Pancreas (tissue), 10 donors: ENCODE measurements at regions not wholly inside any gene's neighbourhood (a gene's known extent, or its start where the extent isn't known, plus 50 kb on each side); places are given as distances from the start of the nearest gene placed in this dataset.

Experiments
- ATAC-seq, 4 donors: fragments of 200-7000 bp; cut with Tn5 transposase; one replicate each; pipeline versions ENCODE4 v1.8.0 to v1.9.1; 2020; ENCODE audit warnings: mild to moderate bottlenecking in 4 of 4, moderate library complexity in 4 of 4
- DNase-seq, 6 donors: peaks; one replicate each; pipeline ENCODE4 v3.0.0-alpha.2; 2020
- FAIRE-seq: peaks from 2 replicates; lab custom pipeline; 2012; peaks lifted over from hg19 to GRCh38; lab: Jason Lieb, UNC
- H3K27ac ChIP-seq, 4 donors: fragments of 200-600 bp; sonication (generic); 1 replicate in 3 of 4; 2 replicates in 1 of 4; pipeline versions ENCODE4 v1.5.0 to v1.8.0; 2020
- H3K27me3 ChIP-seq, 4 donors: fragments of 200-600 bp; one replicate each; pipeline ENCODE4 v1.8.0; 2021
- H3K36me3 ChIP-seq, 3 donors: fragments of 200-600 bp; sonication (generic) in 1 of 3; one replicate each; pipeline versions ENCODE4 v1.5.0 to v1.8.0; 2020 to 2021
- H3K4me1 ChIP-seq, 3 donors: fragments of 200-600 bp; one replicate each; pipeline ENCODE4 v1.8.0; 2021
- H3K4me3 ChIP-seq, 4 donors: fragments of 200-600 bp; sonication (generic) in 2 of 4; one replicate each; pipeline versions ENCODE4 v1.5.0 to v1.8.0; 2020 to 2021
- H3K9me3 ChIP-seq, 4 donors: fragments of 200-600 bp; one replicate each; pipeline ENCODE4 v1.8.0; 2021
- WGBS, 2 donors: extraction: QIAGEN DNeasy Blood & Tissue Kit; methylation state at CpG; one replicate each; pipeline ENCODE4 v1.1.7; 2013; 5-methylcytosine and 5-hydroxymethylcytosine counted together
- intact Hi-C, 3 donors: fragments of 100-400 bp; cut with DNase I; formaldehyde crosslinking; loops; one replicate each; pipeline versions ENCODE4 v1.11.1 to v1.14.2; 2022
- TF ChIP-seq, protein P1 (sequence below), 4 donors: fragments of 200-600 bp; sonication (generic) in 3 of 4; IDR thresholded peaks; one replicate each; pipeline versions ENCODE4 v1.5.0 to v1.8.0; 2021; ENCODE audit warnings: antibody characterized with exemption in 4 of 4
- donor health status: healthy with polysubstance abuse.
- donor health status: DM: no; HTN: no; CAD: no; lungs with moderate emphysema.
- donor health status: DM: no; HTN: no; CAD: no.
- donor health status: control.
- donor health status: control.
- donor health status: Bipolar disorder and iron deficiency.
- donor health status: DM: yes; HTN: yes; CAD: no.
- donor health status: DM: no; HTN: no; CAD: no.
- donor health status: DM: no; HTN: no; CAD: no.
- donor health status: DM: yes; HTN: yes; CAD: no.

DNA sequence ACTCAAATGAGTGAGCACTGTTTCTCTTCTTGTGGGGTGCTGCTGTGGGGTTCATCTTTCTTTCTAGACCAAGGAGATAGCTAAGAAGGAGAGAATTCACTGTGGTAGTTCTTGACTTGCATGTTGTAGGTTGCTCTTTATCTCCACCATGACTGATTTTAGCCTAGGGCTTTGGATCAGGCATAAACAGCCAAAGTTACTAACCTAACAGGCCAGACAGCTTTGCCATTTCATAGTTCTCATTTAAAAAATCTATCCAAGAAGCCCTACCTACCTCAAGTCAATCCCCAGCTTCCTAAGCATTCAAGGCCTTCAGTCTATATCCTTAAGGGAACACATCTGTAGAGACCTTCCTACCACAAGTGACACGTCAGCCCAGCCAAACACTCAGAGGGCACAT lies 107.9 kb upstream of the CARMIL1 start:
- H3K4me3 ChIP-seq, result no peak overlapping the region
- intact Hi-C loops, result no loop called here
- DNase-seq, result no peak
- no peaks in the 10 kb centered on the region for H3K36me3 ChIP-seq
- 83 to 98% methylated on average over 1 of the region's 1 CpG for WGBS, 2 donors
- TF ChIP-seq, protein P1, sequence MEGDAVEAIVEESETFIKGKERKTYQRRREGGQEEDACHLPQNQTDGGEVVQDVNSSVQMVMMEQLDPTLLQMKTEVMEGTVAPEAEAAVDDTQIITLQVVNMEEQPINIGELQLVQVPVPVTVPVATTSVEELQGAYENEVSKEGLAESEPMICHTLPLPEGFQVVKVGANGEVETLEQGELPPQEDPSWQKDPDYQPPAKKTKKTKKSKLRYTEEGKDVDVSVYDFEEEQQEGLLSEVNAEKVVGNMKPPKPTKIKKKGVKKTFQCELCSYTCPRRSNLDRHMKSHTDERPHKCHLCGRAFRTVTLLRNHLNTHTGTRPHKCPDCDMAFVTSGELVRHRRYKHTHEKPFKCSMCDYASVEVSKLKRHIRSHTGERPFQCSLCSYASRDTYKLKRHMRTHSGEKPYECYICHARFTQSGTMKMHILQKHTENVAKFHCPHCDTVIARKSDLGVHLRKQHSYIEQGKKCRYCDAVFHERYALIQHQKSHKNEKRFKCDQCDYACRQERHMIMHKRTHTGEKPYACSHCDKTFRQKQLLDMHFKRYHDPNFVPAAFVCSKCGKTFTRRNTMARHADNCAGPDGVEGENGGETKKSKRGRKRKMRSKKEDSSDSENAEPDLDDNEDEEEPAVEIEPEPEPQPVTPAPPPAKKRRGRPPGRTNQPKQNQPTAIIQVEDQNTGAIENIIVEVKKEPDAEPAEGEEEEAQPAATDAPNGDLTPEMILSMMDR (IDR thresholded peaks at IDR 0.05), result no peak
- no peaks in the 10 kb centered on the region for H3K27me3 ChIP-seq
- H3K9me3 ChIP-seq, result no peaks in the 10 kb centered on the region
- no peak for FAIRE-seq
- peaks cover 0 to 36% (median 10%) of the 10 kb centered on the region in 3 donors for H3K4me1 ChIP-seq
- ATAC-seq, result no peak
- peak overlapping the region in 1 of 4 donors; percentile 13 for H3K27ac ChIP-seq

DNA sequence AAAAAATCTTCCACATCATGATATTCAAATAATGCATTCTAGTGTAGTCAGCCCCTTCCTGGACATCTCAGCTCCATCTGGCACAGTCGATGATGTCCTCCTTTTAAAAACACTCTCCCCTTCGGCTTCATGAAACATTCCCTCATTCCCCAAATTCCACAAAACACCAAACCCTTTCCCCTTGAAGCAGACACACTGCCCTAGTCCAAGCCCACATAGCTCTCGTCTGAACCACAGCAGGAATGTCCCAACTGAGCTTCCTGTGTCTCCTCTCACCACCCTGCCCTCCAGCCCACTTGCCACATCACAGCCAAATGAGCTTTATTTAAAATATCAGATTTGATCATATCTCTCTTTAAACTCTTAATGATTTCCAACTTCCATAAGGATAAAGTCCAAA lies 106.4 kb upstream of the CARMIL1 start:
- H3K27me3 ChIP-seq, result no peaks in the 10 kb centered on the region
- peaks cover 0 to 26% (median 4%) of the 10 kb centered on the region in 3 donors for H3K4me1 ChIP-seq
- DNase-seq (no peak), FAIRE-seq (no peak), ATAC-seq (peak in 1 of 4 donors; percentile 8)
- H3K36me3 ChIP-seq, result no peaks in the 10 kb centered on the region
- H3K27ac ChIP-seq, result no peak overlapping the region
- WGBS, 2 donors, result 82 to 91% methylated on average over 3 of the region's 3 CpGs
- H3K9me3 ChIP-seq, result no peaks in the 10 kb centered on the region
- intact Hi-C loops, result no loop called here
- TF ChIP-seq, protein P1 (IDR thresholded peaks at IDR 0.05), result no peak
- H3K4me3 ChIP-seq, result no peak overlapping the region

DNA sequence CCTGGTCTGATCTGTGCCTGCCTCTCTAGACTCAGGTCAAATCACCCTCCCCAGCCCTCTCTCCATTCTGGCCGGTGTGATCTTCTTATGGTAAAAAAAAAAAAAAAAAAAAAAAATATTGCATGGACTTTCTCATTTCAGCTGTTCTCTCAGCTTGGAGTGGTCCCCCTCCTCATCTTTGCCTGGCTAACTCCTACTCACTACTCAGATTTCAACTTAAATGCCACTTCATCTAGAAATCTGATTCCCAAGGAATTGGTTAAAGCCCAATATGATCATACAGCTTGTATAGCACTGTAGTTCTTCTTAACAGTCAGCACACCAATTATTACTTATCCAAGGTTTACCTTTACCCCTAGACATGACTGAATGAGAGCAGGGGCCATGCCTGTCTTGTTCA lies 105.9 kb upstream of the CARMIL1 start:
- H3K36me3 ChIP-seq, result no peaks in the 10 kb centered on the region
- intact Hi-C loops, result no loop called here
- no peak overlapping the region for H3K4me3 ChIP-seq
- 90 to 97% methylated on average over 1 of the region's 1 CpG for WGBS, 2 donors
- no peak for ATAC-seq
- H3K9me3 ChIP-seq, result no peaks in the 10 kb centered on the region
- H3K27ac ChIP-seq, result no peak overlapping the region
- no peaks in the 10 kb centered on the region for H3K27me3 ChIP-seq
- FAIRE-seq, result no peak
- peaks cover 0 to 26% (median 4%) of the 10 kb centered on the region in 3 donors for H3K4me1 ChIP-seq
- DNase-seq, result no peak
- TF ChIP-seq, protein P1 (IDR thresholded peaks at IDR 0.05), result no peak

DNA sequence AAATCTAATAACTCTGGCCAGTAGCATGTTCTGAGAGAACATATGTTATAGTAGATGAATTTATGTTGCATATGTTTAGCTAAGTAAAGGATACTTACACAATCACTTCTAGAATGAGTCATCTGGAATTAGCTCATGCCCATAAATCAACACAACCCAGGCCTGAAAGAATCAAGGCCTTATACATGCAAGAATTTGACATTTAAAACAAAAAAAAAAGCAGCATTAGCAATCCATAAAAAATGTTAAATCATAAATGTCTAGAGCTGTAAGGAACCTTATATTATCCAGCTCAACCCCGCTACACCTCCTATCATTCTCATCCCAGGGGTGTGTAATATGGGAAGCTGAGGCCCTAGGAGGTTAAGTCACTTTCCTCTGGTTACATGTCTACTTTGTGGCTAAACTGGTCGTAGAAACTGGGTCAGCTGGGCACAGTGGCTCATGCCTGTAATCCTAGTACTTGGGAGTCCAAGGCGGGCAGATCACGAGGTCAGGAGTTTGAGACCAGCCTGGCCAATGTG lies 105.2 kb upstream of the CARMIL1 start:
- intact Hi-C loops, result no loop called here
- Histone ChIP-seq H3K27me3 (no peaks in the 10 kb centered on the region), H3K36me3 (no peaks in the 10 kb centered on the region), H3K4me1 (peaks cover 0 to 26% (median 4%) of the 10 kb centered on the region in 3 donors), H3K27ac (peak overlapping the region in 1 of 4 donors; percentile 46), H3K4me3 (no peak overlapping the region), H3K9me3 (no peaks in the 10 kb centered on the region)
- TF ChIP-seq, protein P1 (IDR thresholded peaks at IDR 0.05), result no peak
- FAIRE-seq (peak; percentile 53), ATAC-seq (peak; percentile 68 to 82 (median 78)), DNase-seq (no peak)
- 89 to 91% methylated on average over 4 of the region's 4 CpGs for WGBS, 2 donors

DNA sequence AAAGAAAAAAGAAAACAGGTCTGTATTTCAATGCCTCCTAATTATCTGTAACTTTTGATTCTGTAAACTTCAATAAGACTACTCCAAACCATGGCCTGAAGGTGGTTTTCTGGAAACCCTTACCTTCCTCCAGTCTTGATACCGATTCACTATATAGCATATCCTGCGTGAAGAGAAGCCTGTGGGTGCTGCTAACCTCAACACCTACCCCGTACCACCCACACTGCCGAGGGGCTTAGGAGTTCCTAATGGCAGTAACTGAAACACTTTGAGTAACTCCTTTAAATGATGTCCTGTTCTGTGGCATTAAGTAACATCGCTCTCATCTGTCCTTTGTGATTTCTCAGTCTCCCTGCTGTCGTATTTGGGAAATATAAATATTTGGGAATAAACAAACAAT lies 104.5 kb upstream of the CARMIL1 start:
- no peak for ATAC-seq
- Histone ChIP-seq H3K27me3 (no peaks in the 10 kb centered on the region), H3K27ac (no peak overlapping the region), H3K36me3 (no peaks in the 10 kb centered on the region), H3K9me3 (no peaks in the 10 kb centered on the region), H3K4me1 (peaks cover 0 to 26% (median 4%) of the 10 kb centered on the region in 3 donors), H3K4me3 (no peak overlapping the region)
- TF ChIP-seq, protein P1 (IDR thresholded peaks at IDR 0.05), result no peak
- no peak for DNase-seq
- no peak for FAIRE-seq
- intact Hi-C loops, result no loop called here
- WGBS, 2 donors, result 86 to 90% methylated on average over 6 of the region's 6 CpGs
